Endothelial cell of umbilical vein (primary cell): ENCODE measurements at regions not wholly inside any gene's neighbourhood (a gene's known extent, or its start where the extent isn't known, plus 50 kb on each side); places are given as distances from the start of the nearest gene placed in this dataset.

Experiments used
- BruUV-seq: library from RNA; stranded (reverse); fragments of 400-500 nt; replicated peaks from 2 replicates; lab custom pipeline; 2021; lab: Mats Ljungman, UMichigan
- CTCF ChIA-PET: fragments of 300-600, 350-600 bp; sonication (Branson Sonifier 250); formaldehyde crosslinking; loops from one replicate; lab custom pipeline; 2021; ENCODE audit warnings: antibody characterized with exemption, inconsistent platforms; lab: Charles Lee
- POLR2A ChIA-PET: fragments of 300-600, 350-600 bp; sonication (Branson Sonifier 250); formaldehyde crosslinking; loops from one replicate; lab custom pipeline; 2021; ENCODE audit warnings: antibody characterized with exemption, inconsistent platforms; lab: Charles Lee
- DNase-seq: peaks from one replicate; pipeline ENCODE4 v3.0.0-alpha.2; 2011; ENCODE audit warnings: low read depth, low spot score
- FAIRE-seq: peaks from 2 replicates; lab custom pipeline; 2011; peaks lifted over from hg19 to GRCh38; lab: Jason Lieb, UNC
- H2AFZ ChIP-seq: 2 replicates; pipeline ENCODE4 v1.6.0; 2012; ENCODE audit warnings: low read depth, low read length, control low read depth, inconsistent platforms
- H3K27ac ChIP-seq: 2 replicates; pipeline ENCODE4 v1.5.1; 2011; ENCODE audit warnings: low read depth, mild to moderate bottlenecking, control low read depth, low read length, moderate library complexity; ENCODE audit not compliant: insufficient read depth
- H3K27me3 ChIP-seq, 2 experiments: 2 replicates each; pipeline versions ENCODE4 v1.6.0 to v1.6.1; 2011; ENCODE audit warnings: low read length in 2 of 2, mixed read lengths in 1 of 2; ENCODE audit not compliant: control insufficient read depth in 2 of 2, insufficient read depth in 2 of 2
- H3K36me3 ChIP-seq, 2 experiments: 2 replicates in 1 of 2; 3 replicates in 1 of 2; pipeline ENCODE4 v1.5.1; 2011; ENCODE audit warnings: low read length in 2 of 2, mild to moderate bottlenecking in 1 of 2, moderate library complexity in 1 of 2; ENCODE audit not compliant: control insufficient read depth in 2 of 2, insufficient read depth in 2 of 2; ENCODE audit errors: extremely low read depth in 1 of 2
- H3K4me1 ChIP-seq: 3 replicates; pipeline ENCODE4 v1.5.1; 2011; ENCODE audit warnings: mild to moderate bottlenecking, low read length; ENCODE audit not compliant: control insufficient read depth, insufficient read depth; ENCODE audit errors: extremely low read depth
- H3K4me2 ChIP-seq: 2 replicates; pipeline ENCODE4 v1.6.1; 2011; ENCODE audit warnings: low read length, control low read depth, mixed read lengths; ENCODE audit not compliant: insufficient read depth
- H3K4me3 ChIP-seq, 3 experiments: fragments of 200-600 bp in 1 of 3; sonication (generic), shearing (Covaris generic) in 1 of 3; replicated peaks in 1 of 3; 2 replicates each; pipeline ENCODE4 v1.5.1; 2011 to 2016; ENCODE audit warnings: control low read depth in 3 of 3, low read length in 3 of 3, mild to moderate bottlenecking in 2 of 3, inconsistent platforms in 1 of 3, low read depth in 1 of 3, moderate library complexity in 1 of 3; ENCODE audit not compliant: insufficient read depth in 1 of 3
- H3K79me2 ChIP-seq: 2 replicates; pipeline ENCODE4 v1.6.0; 2012; ENCODE audit warnings: low read length, inconsistent platforms; ENCODE audit not compliant: control insufficient read depth, insufficient read depth
- H3K9ac ChIP-seq: replicated peaks from 2 replicates; pipeline ENCODE3; 2011; ENCODE audit warnings: low read length, control low read depth; ENCODE audit not compliant: insufficient read depth; ENCODE audit errors: extremely low read depth
- H3K9me1 ChIP-seq: replicated peaks from 3 replicates; pipeline ENCODE4 v1.6.0; 2011; ENCODE audit warnings: mild to moderate bottlenecking, low read length; ENCODE audit not compliant: control insufficient read depth, insufficient read depth; ENCODE audit errors: extremely low read depth
- H3K9me3 ChIP-seq: replicated peaks from 2 replicates; pipeline ENCODE4 v1.5.1; 2012; ENCODE audit warnings: low read length, inconsistent platforms; ENCODE audit not compliant: control insufficient read depth, insufficient read depth
- H4K20me1 ChIP-seq: replicated peaks from 2 replicates; pipeline ENCODE3; 2011; ENCODE audit warnings: mild to moderate bottlenecking, low read length; ENCODE audit not compliant: control insufficient read depth, insufficient read depth; ENCODE audit errors: extremely low read depth
- CTCF ChIP-seq, 2 donors: IDR thresholded peaks; 1 replicate in 1 of 2; 2 replicates in 1 of 2; pipeline ENCODE4 v1.5.1; 2011; ENCODE audit warnings: low read length in 2 of 2, mild to moderate bottlenecking in 2 of 2, moderate library complexity in 2 of 2, control low read depth in 1 of 2, inconsistent platforms in 1 of 2, low read depth in 1 of 2; ENCODE audit not compliant: insufficient read depth in 1 of 2; ENCODE audit errors: extremely low read depth in 1 of 2
- EZH2 ChIP-seq: IDR thresholded peaks from 2 replicates; pipeline ENCODE4 v1.6.1; 2012; ENCODE audit warnings: borderline replicate concordance, low read depth, mild to moderate bottlenecking, moderate library complexity, low read length, inconsistent platforms; ENCODE audit not compliant: severe bottlenecking
- FOS ChIP-seq: IDR thresholded peaks from 2 replicates; pipeline ENCODE4 v1.6.1; 2011; ENCODE audit warnings: mild to moderate bottlenecking, low read length, moderate library complexity, borderline replicate concordance; ENCODE audit not compliant: insufficient read depth
- GATA2 ChIP-seq: IDR thresholded peaks from 2 replicates; pipeline ENCODE4 v1.7.0; 2011; ENCODE audit warnings: low read depth, mild to moderate bottlenecking, moderate library complexity, mixed read lengths, low read length; ENCODE audit not compliant: insufficient read length, insufficient read depth
- JUN ChIP-seq: IDR thresholded peaks from 2 replicates; pipeline ENCODE4 v1.6.1; 2011; ENCODE audit warnings: borderline replicate concordance, low read depth; ENCODE audit not compliant: insufficient read length, insufficient read depth
- MAX ChIP-seq: IDR thresholded peaks from 2 replicates; pipeline ENCODE4 v1.6.1; 2011; ENCODE audit not compliant: insufficient read depth, insufficient read length
- MYC ChIP-seq: IDR thresholded peaks from one replicate; pipeline ENCODE4 v1.6.1; 2011; ENCODE audit warnings: mild to moderate bottlenecking, low read depth, low read length
- POLR2A ChIP-seq: IDR thresholded peaks from 2 replicates; pipeline ENCODE4 v1.6.1; 2012; ENCODE audit warnings: low read depth, mild to moderate bottlenecking, control low read depth, low read length
- POLR2AphosphoS5 ChIP-seq: IDR thresholded peaks from 2 replicates; pipeline ENCODE4 v1.6.1; 2012; ENCODE audit warnings: low read depth, mild to moderate bottlenecking, control low read depth, low read length, moderate library complexity; ENCODE audit not compliant: insufficient read depth
- dilution Hi-C: fragments of 300-500 bp; cut with MboI; formaldehyde crosslinking; loops from one replicate; pipeline ENCODE4 v1.15.0; 2019; ENCODE audit warnings: low sequenced_read_pairs; ENCODE audit not compliant: extremely low pct_ligation_motif_present
- intact Hi-C: fragments of 100-400 bp; cut with micrococcal nuclease; formaldehyde crosslinking; loops from one replicate; pipeline ENCODE4 v1.10.0; 2022

GRCh38 chr11:15367695-15368094, 253.0 kb downstream of the INSC start:
- peaks cover 2% of the 10 kb centered on the region for H3K9me3 ChIP-seq
- H4K20me1 ChIP-seq: no peaks in the 10 kb centered on the region
- CTCF ChIA-PET: no interaction called here
- H3K4me2 ChIP-seq: no peak overlapping the region
- dilution Hi-C loops (no loop called here), intact Hi-C loops (no loop called here)
- BruUV-seq: no TSS peak
- H3K4me1 ChIP-seq: no peaks in the 10 kb centered on the region
- FAIRE-seq (no peak), DNase-seq (no peak)
- TF ChIP-seq JUN (no peak), CTCF (IDR thresholded peaks at IDR 0.05; ENCODE audit: extremely low read depth in 1 of 2, insufficient read depth in 1 of 2, low read depth in 1 of 2, low read length in 2 of 2) (no peak), MYC (no peak), FOS (no peak), POLR2A (no peak), POLR2AphosphoS5 (no peak), EZH2 (no peak), MAX (no peak), GATA2 (no peak)
- no peaks in the 10 kb centered on the region for H3K9me1 ChIP-seq
- no peak overlapping the region for H3K27ac ChIP-seq
- POLR2A ChIA-PET: no interaction called here
- H3K27me3 ChIP-seq: no peaks in the 10 kb centered on the region
- H3K79me2 ChIP-seq: no peaks in the 10 kb centered on the region
- no peaks in the 10 kb centered on the region for H3K36me3 ChIP-seq
- H3K4me3 ChIP-seq: no peak overlapping the region
- no peak overlapping the region for H3K9ac ChIP-seq
- no peak overlapping the region for H2AFZ ChIP-seq
